ENCODE measurements at regions not wholly inside any gene's neighbourhood (a gene's known extent, or its start where the extent isn't known, plus 50 kb on each side); places are given as distances from the start of the nearest gene placed in this dataset.

- Histone ChIP-seq H3K27ac (no peak overlapping the region), H3K36me3 (no peaks in the 10 kb centered on the region), H3K27me3 (no peaks in the 10 kb centered on the region), H3K9me3 (no peaks in the 10 kb centered on the region), H3K4me3 (no peak overlapping the region), H3K4me1 (no peaks in the 10 kb centered on the region)
- 75% methylated on average over 4 of the region's 4 CpGs for WGBS
- TF ChIP-seq CTCF (IDR thresholded peaks at IDR 0.05), result no peak
- TF ChIP-seq EP300 (IDR thresholded peaks at IDR 0.05), result no peak
- TF ChIP-seq POLR2A (IDR thresholded peaks at IDR 0.05), result no peak
- no peak for TF ChIP-seq POLR2AphosphoS5 (IDR thresholded peaks at IDR 0.05)
- no peak for DNase-seq (ENCODE audit: low spot score in 2 of 2)
Observed at GRCh38 chr5:39698838-39699560, 274.2 kb upstream of the DAB2 start.

- TF ChIP-seq POLR2A (IDR thresholded peaks at IDR 0.05), result no peak
- no peak for TF ChIP-seq EP300 (IDR thresholded peaks at IDR 0.05)
- no peak for TF ChIP-seq CTCF (IDR thresholded peaks at IDR 0.05)
- no peak for TF ChIP-seq POLR2AphosphoS5 (IDR thresholded peaks at IDR 0.05)
- Histone ChIP-seq H3K27ac (no peak overlapping the region), H3K36me3 (no peaks in the 10 kb centered on the region), H3K27me3 (no peaks in the 10 kb centered on the region), H3K4me1 (no peaks in the 10 kb centered on the region), H3K9me3 (no peaks in the 10 kb centered on the region), H3K4me3 (no peak overlapping the region)
- no peak for DNase-seq (ENCODE audit: low spot score in 2 of 2)
Observed at GRCh38 chr5:39697881-39698280, 273.1 kb upstream of the DAB2 start.

GRCh38 chr5:39696672-39697398 lies 272.1 kb upstream of the DAB2 start:
- no peak for DNase-seq (ENCODE audit: low spot score in 2 of 2)
- H3K27me3 ChIP-seq, result no peaks in the 10 kb centered on the region
- no peak overlapping the region for H3K27ac ChIP-seq
- H3K4me1 ChIP-seq, result no peaks in the 10 kb centered on the region
- TF ChIP-seq POLR2AphosphoS5 (IDR thresholded peaks at IDR 0.05) (no peak), EP300 (IDR thresholded peaks at IDR 0.05) (no peak)
- H3K9me3 ChIP-seq, result no peaks in the 10 kb centered on the region
- no peak overlapping the region for H3K4me3 ChIP-seq
- no peaks in the 10 kb centered on the region for H3K36me3 ChIP-seq
- WGBS, result 30% methylated on average over 1 of the region's 1 CpG

- Histone ChIP-seq H3K4me1 (no peaks in the 10 kb centered on the region), H3K27me3 (no peaks in the 10 kb centered on the region), H3K9me3 (no peaks in the 10 kb centered on the region), H3K27ac (no peak overlapping the region), H3K4me3 (no peak overlapping the region), H3K36me3 (no peaks in the 10 kb centered on the region)
- WGBS, result 93% methylated on average over 2 of the region's 2 CpGs
- TF ChIP-seq CTCF (IDR thresholded peaks at IDR 0.05), result no peak
- TF ChIP-seq POLR2A (IDR thresholded peaks at IDR 0.05), result no peak
- TF ChIP-seq POLR2AphosphoS5 (IDR thresholded peaks at IDR 0.05), result no peak
- TF ChIP-seq EP300 (IDR thresholded peaks at IDR 0.05), result no peak
- no peak for DNase-seq (ENCODE audit: low spot score in 2 of 2)
Observed at GRCh38 chr5:39691993-39692392, 267.2 kb upstream of the DAB2 start.

- Histone ChIP-seq H3K27ac (no peak overlapping the region), H3K9me3 (no peaks in the 10 kb centered on the region), H3K36me3 (no peaks in the 10 kb centered on the region), H3K27me3 (no peaks in the 10 kb centered on the region), H3K4me1 (no peaks in the 10 kb centered on the region), H3K4me3 (no peak overlapping the region)
- no peak for TF ChIP-seq POLR2A (IDR thresholded peaks at IDR 0.05)
- TF ChIP-seq CTCF (IDR thresholded peaks at IDR 0.05), result no peak
- no peak for TF ChIP-seq EP300 (IDR thresholded peaks at IDR 0.05)
- TF ChIP-seq POLR2AphosphoS5 (IDR thresholded peaks at IDR 0.05), result no peak
- WGBS, result 55% methylated on average over 1 of the region's 1 CpG
- no peak for DNase-seq (ENCODE audit: low spot score in 2 of 2)
Observed at GRCh38 chr5:39691136-39691535, 266.4 kb upstream of the DAB2 start.
